Spleen (tissue), 11 donors: ENCODE measurements at regions not wholly inside any gene's neighbourhood (a gene's known extent, or its start where the extent isn't known, plus 50 kb on each side); places are given as distances from the start of the nearest gene placed in this dataset.
"Not testable (repeated sequence)": the region's sequence is repeated elsewhere in the genome, so short reads cannot be mapped to it uniquely, and the experiment has no call there.

Experiments used
- DNase-seq: peaks from one replicate; pipeline ENCODE4 v3.0.0-alpha.2; 2020
- H3K27ac ChIP-seq, 8 donors: fragments of 200-600 bp; sonication (generic) in 7 of 8; 1 replicate in 4 of 8; 2 replicates in 4 of 8; pipeline versions ENCODE4 v1.5.0 to v1.8.0; 2016 to 2021; ENCODE audit warnings: inconsistent platforms in 4 of 8, mild to moderate bottlenecking in 4 of 8, moderate library complexity in 1 of 8
- H3K27me3 ChIP-seq, 7 donors: fragments of 200-600 bp; sonication (generic) in 6 of 7; replicated peaks in 1 of 7; 1 replicate in 4 of 7; 2 replicates in 3 of 7; pipeline versions ENCODE4 v1.5.0 to v1.8.0; 2016 to 2021; ENCODE audit warnings: inconsistent platforms in 3 of 7, mild to moderate bottlenecking in 1 of 7
- H3K36me3 ChIP-seq, 6 donors: fragments of 200-600 bp; sonication (generic) in 5 of 6; 1 replicate in 4 of 6; 2 replicates in 2 of 6; pipeline versions ENCODE4 v1.5.0 to v1.8.0; 2016 to 2021; ENCODE audit warnings: inconsistent platforms in 2 of 6
- H3K4me1 ChIP-seq, 6 donors: fragments of 200-600 bp; sonication (generic) in 5 of 6; 1 replicate in 3 of 6; 2 replicates in 3 of 6; pipeline versions ENCODE4 v1.5.0 to v1.8.0; 2016 to 2021; ENCODE audit warnings: inconsistent platforms in 3 of 6
- H3K4me3 ChIP-seq, 8 donors: fragments of 200-600 bp; sonication (generic) in 7 of 8; 1 replicate in 4 of 8; 2 replicates in 4 of 8; pipeline versions ENCODE4 v1.5.0 to v1.8.0; 2016 to 2021; ENCODE audit warnings: inconsistent platforms in 4 of 8, mild to moderate bottlenecking in 4 of 8, moderate library complexity in 2 of 8
- H3K9me3 ChIP-seq, 8 donors: fragments of 200-600 bp; sonication (generic) in 7 of 8; 1 replicate in 4 of 8; 2 replicates in 4 of 8; pipeline versions ENCODE4 v1.5.0 to v1.8.0; 2016 to 2021; ENCODE audit warnings: inconsistent platforms in 4 of 8
- POLR2A ChIP-seq, 3 donors: fragments of 450-650 bp; IDR thresholded peaks; one replicate each; pipeline ENCODE4 v1.5.1; 2017; ENCODE audit warnings: antibody characterized with exemption in 3 of 3, mild to moderate bottlenecking in 1 of 3
- POLR2AphosphoS5 ChIP-seq, 3 donors: sonication (generic); formaldehyde crosslinking; IDR thresholded peaks; one replicate each; pipeline ENCODE4 v1.5.1; 2017; ENCODE audit warnings: antibody characterized with exemption in 3 of 3
- WGBS, 5 donors: extraction: QIAGEN DNeasy Blood & Tissue Kit in 3 of 5; methylation state at CpG; one replicate each; pipeline versions ENCODE4 v1.1.5 to v1.1.7; 2013 to 2018; 5-methylcytosine and 5-hydroxymethylcytosine counted together
- intact Hi-C: fragments of 100-400 bp; cut with DNase I; formaldehyde crosslinking; loops from one replicate; pipeline ENCODE4 v1.15.0; 2023; ENCODE audit warnings: low total_unique reads
- TF ChIP-seq, protein P1 (sequence below), 11 experiments: fragments of 200-600 bp in 7 of 11; fragments of 450-650 bp in 4 of 11; sonication (generic) in 4 of 11; IDR thresholded peaks in 8 of 11; conservative IDR thresholded peaks in 3 of 11; 1 replicate in 7 of 11; 2 replicates in 4 of 11; pipeline versions ENCODE4 v1.4.0 to v1.8.0; 2016 to 2021; ENCODE audit warnings: antibody characterized with exemption in 11 of 11, inconsistent platforms in 4 of 11, mild to moderate bottlenecking in 1 of 11
- donor health status: healthy with polysubstance abuse.
- donor health status: DM: no; HTN: no; CAD: no; lungs with moderate emphysema.
- donor health status: DM: no; HTN: no; CAD: no.
- donor health status: Bipolar disorder and iron deficiency.
- donor health status: healthy.
- donor health status: DM: no; HTN: no; CAD: no.
- donor health status: DM: yes; HTN: yes; CAD: no.

DNA sequence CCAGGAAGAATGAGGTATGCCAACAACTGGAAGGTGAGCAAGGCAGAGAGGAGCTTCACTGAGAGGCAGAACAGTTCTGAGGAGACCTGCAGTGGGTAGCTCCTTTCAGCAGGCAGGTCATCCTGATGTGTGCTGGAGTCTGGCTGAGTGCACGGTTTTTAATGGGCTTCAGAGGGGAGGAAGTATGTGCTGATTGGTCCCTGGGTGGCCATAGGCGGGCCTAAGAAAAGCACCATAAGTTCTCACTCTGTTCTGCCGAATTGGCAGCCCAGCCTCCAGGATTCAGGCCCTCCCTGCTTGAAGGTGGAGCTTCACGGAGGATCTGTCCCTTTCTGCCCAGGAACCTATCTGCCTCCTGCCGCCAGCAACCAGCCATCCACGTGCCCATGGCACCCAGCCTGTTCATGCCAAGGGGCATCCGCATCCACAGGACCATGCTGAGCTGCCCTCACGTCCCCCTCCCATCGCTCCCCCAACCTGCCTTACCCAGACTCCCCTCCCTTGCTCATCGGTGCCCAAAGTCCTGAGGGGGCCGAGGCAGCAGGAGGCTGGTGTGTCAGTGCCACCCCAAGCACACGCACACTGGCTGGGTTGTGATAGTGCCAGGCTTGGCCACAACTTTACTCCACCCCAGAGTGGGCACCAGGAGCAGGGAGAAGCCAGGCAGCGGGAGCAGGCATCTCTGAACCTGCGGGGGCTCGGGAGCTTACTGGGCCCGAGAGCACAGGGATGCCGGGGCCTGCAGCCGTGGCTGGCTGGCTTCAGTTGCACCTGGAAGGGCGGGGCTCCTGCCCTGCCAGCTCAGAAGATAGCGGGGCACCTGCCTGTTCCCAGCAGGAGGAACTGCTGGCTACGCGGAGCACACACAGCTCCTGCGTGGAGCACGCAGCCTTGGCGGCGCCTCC is 608.4 kb upstream of the FOXG1 start:
- DNase-seq = peak; percentile 59
- Histone ChIP-seq H3K36me3 (no peaks in the 10 kb centered on the region), H3K4me1 (no peaks in the 10 kb centered on the region), H3K27me3 (no peaks in the 10 kb centered on the region), H3K4me3 (no peak overlapping the region), H3K9me3 (peaks cover 0 to 8% (median 0%) of the 10 kb centered on the region in 8 donors), H3K27ac (no peak overlapping the region)
- TF ChIP-seq, protein P1, sequence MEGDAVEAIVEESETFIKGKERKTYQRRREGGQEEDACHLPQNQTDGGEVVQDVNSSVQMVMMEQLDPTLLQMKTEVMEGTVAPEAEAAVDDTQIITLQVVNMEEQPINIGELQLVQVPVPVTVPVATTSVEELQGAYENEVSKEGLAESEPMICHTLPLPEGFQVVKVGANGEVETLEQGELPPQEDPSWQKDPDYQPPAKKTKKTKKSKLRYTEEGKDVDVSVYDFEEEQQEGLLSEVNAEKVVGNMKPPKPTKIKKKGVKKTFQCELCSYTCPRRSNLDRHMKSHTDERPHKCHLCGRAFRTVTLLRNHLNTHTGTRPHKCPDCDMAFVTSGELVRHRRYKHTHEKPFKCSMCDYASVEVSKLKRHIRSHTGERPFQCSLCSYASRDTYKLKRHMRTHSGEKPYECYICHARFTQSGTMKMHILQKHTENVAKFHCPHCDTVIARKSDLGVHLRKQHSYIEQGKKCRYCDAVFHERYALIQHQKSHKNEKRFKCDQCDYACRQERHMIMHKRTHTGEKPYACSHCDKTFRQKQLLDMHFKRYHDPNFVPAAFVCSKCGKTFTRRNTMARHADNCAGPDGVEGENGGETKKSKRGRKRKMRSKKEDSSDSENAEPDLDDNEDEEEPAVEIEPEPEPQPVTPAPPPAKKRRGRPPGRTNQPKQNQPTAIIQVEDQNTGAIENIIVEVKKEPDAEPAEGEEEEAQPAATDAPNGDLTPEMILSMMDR (IDR thresholded peaks at IDR 0.05 in 8 of 11, conservative IDR thresholded peaks at IDR 0.05 in 3 of 11) = no peak
- TF ChIP-seq POLR2AphosphoS5 (IDR thresholded peaks at IDR 0.05) = no peak
- no peak for TF ChIP-seq POLR2A (IDR thresholded peaks at IDR 0.05)
- 84 to 94% (median 86%) methylated on average over 24 to 26 of the region's 26 CpGs for WGBS, 5 donors
- intact Hi-C loops = no loop called here

DNA sequence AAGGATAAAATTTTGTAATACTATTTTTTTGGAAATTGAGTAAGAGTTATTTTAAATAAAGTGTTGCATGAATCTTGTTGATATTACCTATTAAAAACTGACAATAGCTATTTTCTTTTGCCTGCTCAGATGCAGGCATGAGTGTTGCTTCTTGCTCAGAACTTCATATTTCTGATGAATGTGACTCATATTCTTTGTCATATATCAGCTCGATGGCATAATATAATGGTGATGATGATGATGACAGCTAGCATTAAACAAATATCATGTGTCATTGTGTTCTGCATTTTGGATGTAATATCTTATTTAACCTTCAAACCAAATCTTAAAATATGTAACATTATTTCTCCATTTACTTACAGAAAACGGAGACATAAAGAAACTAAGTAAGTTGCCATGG is 605.5 kb upstream of the FOXG1 start:
- Histone ChIP-seq H3K4me3 (no peak overlapping the region), H3K9me3 (peaks cover 0 to 13% (median 0%) of the 10 kb centered on the region in 8 donors), H3K27me3 (no peaks in the 10 kb centered on the region), H3K36me3 (no peaks in the 10 kb centered on the region), H3K27ac (no peak overlapping the region), H3K4me1 (no peaks in the 10 kb centered on the region)
- DNase-seq = no peak
- intact Hi-C loops = no loop called here
- TF ChIP-seq POLR2A (IDR thresholded peaks at IDR 0.05) = no peak
- TF ChIP-seq, protein P1 (IDR thresholded peaks at IDR 0.05 in 8 of 11, conservative IDR thresholded peaks at IDR 0.05 in 3 of 11) = no peak
- TF ChIP-seq POLR2AphosphoS5 (IDR thresholded peaks at IDR 0.05) = no peak
- 71 to 89% (median 83%) methylated on average over 2 of the region's 2 CpGs for WGBS, 5 donors

DNA sequence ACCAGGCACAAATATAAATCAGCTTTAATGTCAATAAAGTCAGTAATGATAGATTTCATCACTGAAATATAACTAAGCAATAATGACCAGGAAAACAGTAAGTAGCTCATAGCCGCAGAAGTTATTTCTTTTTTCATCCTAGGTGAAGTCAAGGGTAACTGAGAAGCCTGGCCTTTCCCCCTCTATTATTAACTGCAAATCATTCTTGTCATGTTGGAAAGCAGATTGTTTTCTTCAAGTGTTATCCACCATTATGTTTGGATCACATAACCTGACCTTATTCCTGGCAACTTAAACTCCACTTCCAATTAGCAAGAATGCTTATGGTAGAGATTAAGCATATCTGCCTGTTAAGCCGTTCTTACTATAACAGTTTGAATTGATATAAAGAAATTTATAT is 603.4 kb upstream of the FOXG1 start:
- H3K36me3 ChIP-seq = no peaks in the 10 kb centered on the region
- H3K27ac ChIP-seq = no peak overlapping the region
- no peak overlapping the region for H3K4me3 ChIP-seq
- no peak for DNase-seq
- no peak for TF ChIP-seq POLR2A (IDR thresholded peaks at IDR 0.05)
- peaks cover 0 to 19% (median 4%) of the 10 kb centered on the region in 8 donors for H3K9me3 ChIP-seq
- H3K27me3 ChIP-seq = no peaks in the 10 kb centered on the region
- intact Hi-C loops = no loop called here
- WGBS, 5 donors = 45 to 77% (median 70%) methylated on average over 2 of the region's 2 CpGs
- no peaks in the 10 kb centered on the region for H3K4me1 ChIP-seq

DNA sequence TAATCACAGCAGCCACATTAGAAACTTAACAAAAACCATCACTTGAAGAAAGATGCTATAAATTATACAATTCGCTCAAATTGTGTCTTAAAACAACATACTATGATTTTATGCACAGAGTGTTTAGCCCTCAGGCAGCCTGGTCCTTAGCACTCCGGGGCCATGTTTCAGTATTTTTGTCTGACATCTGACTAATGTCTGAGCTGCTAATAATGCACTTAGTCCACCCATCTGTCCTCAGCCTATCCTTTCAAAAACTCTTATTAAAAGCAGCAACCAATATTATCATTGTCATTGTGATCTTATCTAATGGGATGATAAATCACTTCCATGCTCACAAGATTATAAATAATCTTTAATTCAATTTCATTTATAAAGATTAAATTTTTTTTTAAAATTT is 602.7 kb upstream of the FOXG1 start:
- TF ChIP-seq POLR2A (IDR thresholded peaks at IDR 0.05) (no peak), POLR2AphosphoS5 (IDR thresholded peaks at IDR 0.05) (no peak)
- TF ChIP-seq, protein P1 (IDR thresholded peaks at IDR 0.05 in 8 of 11, conservative IDR thresholded peaks at IDR 0.05 in 3 of 11) = no peak
- no peak overlapping the region for H3K4me3 ChIP-seq
- DNase-seq = no peak
- intact Hi-C loops = no loop called here
- no peak overlapping the region for H3K27ac ChIP-seq
- no peaks in the 10 kb centered on the region for H3K36me3 ChIP-seq
- no peaks in the 10 kb centered on the region for H3K27me3 ChIP-seq
- WGBS, 5 donors = 63 to 82% (median 78%) methylated on average over 2 of the region's 2 CpGs
- peaks cover 0 to 26% (median 10%) of the 10 kb centered on the region in 8 donors for H3K9me3 ChIP-seq
- no peaks in the 10 kb centered on the region for H3K4me1 ChIP-seq

DNA sequence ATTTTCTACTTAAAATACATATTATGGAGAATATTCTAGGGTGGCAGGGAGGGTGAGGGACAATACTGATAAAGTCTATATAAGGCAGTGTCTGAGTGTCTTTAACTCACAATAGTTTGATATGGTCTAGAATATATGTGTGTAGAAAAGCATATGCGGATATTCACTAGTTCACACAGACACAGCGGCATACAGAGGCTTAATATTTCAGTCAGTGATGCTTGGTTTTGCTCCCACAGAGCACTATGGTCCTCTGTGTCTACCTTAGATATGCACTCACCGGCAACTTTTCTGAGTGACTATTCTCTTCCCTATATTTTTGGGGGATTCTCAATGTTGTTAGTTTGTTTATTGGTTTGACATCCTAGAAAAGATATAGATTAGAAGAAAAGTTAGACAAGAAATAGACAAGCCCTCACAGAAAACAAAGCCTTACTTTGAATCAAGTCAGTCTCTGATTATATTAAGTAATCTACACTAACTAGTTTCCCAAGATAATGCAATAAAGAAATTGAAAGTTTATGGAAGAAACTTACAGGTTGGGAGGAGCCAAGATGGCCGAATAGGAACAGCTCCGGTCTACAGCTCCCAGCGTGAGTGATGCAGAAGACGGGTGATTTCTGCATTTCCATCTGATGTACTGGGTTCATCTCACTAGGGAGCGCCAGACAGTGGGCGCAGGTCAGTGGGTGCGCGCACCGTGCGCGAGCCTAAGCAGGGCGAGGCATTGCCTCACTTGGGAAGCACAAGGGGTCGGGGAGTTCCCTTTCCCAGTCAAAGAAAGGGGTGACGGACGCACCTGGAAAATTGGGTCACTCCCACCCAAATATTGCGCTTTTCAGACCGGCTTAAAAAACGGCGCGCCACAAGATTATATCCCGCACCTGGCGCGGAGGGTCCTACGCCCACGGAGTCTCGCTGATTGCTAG is 578.4 kb upstream of the FOXG1 start:
- H3K4me3 ChIP-seq, H3K27ac ChIP-seq, H3K27me3 ChIP-seq, DNase-seq, H3K4me1 ChIP-seq, intact Hi-C loops, H3K36me3 ChIP-seq: not testable (repeated sequence)
- WGBS, 5 donors = 84 to 91% (median 90%) methylated on average over 27 to 29 of the region's 29 CpGs
- peaks cover 0 to 43% (median 21%) of the 10 kb centered on the region in 8 donors for H3K9me3 ChIP-seq
